Colonic mucosa (tissue), 4 donors: ENCODE measurements at regions not wholly inside any gene's neighbourhood (a gene's known extent, or its start where the extent isn't known, plus 50 kb on each side); places are given as distances from the start of the nearest gene placed in this dataset.
"Not testable (repeated sequence)": the region's sequence is repeated elsewhere in the genome, so short reads cannot be mapped to it uniquely, and the experiment has no call there.

Experiments used
- DNase-seq: peaks from one replicate; pipeline ENCODE4 v3.0.0-alpha.2; 2020
- H3K27ac ChIP-seq: fragments of 200-600 bp; one replicate; pipeline ENCODE4 v1.8.0; 2021
- H3K27me3 ChIP-seq: fragments of 200-600 bp; one replicate; pipeline ENCODE4 v1.8.0; 2021
- H3K36me3 ChIP-seq: fragments of 200-600 bp; one replicate; pipeline ENCODE4 v1.8.0; 2021
- H3K4me1 ChIP-seq: fragments of 200-600 bp; one replicate; pipeline ENCODE4 v1.8.0; 2021; ENCODE audit warnings: mild to moderate bottlenecking
- H3K4me3 ChIP-seq: fragments of 200-600 bp; one replicate; pipeline ENCODE4 v1.8.0; 2021
- H3K9ac ChIP-seq, 2 donors: one replicate each; pipeline ENCODE4 v1.7.0; 2013; ENCODE audit warnings: control low read depth in 2 of 2, low read depth in 2 of 2, low read length in 2 of 2
- H3K9me3 ChIP-seq: fragments of 200-600 bp; one replicate; pipeline ENCODE4 v1.8.0; 2021
- CTCF ChIP-seq: fragments of 200-600 bp; IDR thresholded peaks from one replicate; pipeline ENCODE4 v1.8.0; 2022; ENCODE audit warnings: antibody characterized with exemption, mild to moderate bottlenecking
- intact Hi-C: fragments of 100-400 bp; cut with DNase I; formaldehyde crosslinking; loops from one replicate; pipeline ENCODE4 v1.14.1; 2022
- donor health status: healthy.
- donor health status: DM: no; HTN: no; CAD: no.
- donor health status: DM: no; HTN: no; CAD: no.

GRCh38 chr5:163580516-163580915, 75.1 kb downstream of the MAT2B start:
- no peak overlapping the region for H3K27ac ChIP-seq
- H3K4me3 ChIP-seq, result no peak overlapping the region
- no peaks in the 10 kb centered on the region for H3K27me3 ChIP-seq
- intact Hi-C loops, result no loop called here
- no peak overlapping the region for H3K9ac ChIP-seq
- TF ChIP-seq CTCF, result no peak
- peak; percentile 73 for DNase-seq
- no peaks in the 10 kb centered on the region for H3K9me3 ChIP-seq
- peaks cover 6% of the 10 kb centered on the region for H3K4me1 ChIP-seq
- no peaks in the 10 kb centered on the region for H3K36me3 ChIP-seq

- DNase-seq, result not testable (repeated sequence)
Measured at GRCh38 chr5:163583491-163584153, 78.2 kb downstream of the MAT2B start.

GRCh38 chr5:163585206-163585605, 79.8 kb downstream of the MAT2B start:
- Histone ChIP-seq H3K27ac (no peak overlapping the region), H3K36me3 (no peaks in the 10 kb centered on the region), H3K9ac (no peak overlapping the region), H3K4me3 (no peak overlapping the region), H3K4me1 (peaks cover 6% of the 10 kb centered on the region), H3K27me3 (no peaks in the 10 kb centered on the region), H3K9me3 (no peaks in the 10 kb centered on the region)
- TF ChIP-seq CTCF, result no peak
- DNase-seq, result no peak
- intact Hi-C loops, result loop anchor here (5.0 kb wide), 1 partner anchor 72 kb away; no protein-coding TSS in a partner anchor

More at GRCh38 chr5:163583491-163584153, 78.2 kb downstream of the MAT2B start:
- H3K36me3 ChIP-seq, H3K27me3 ChIP-seq, H3K4me1 ChIP-seq, H3K4me3 ChIP-seq, H3K9me3 ChIP-seq, H3K27ac ChIP-seq, H3K9ac ChIP-seq, intact Hi-C loops: not testable (repeated sequence)

GRCh38 chr5:163586531-163586956, 81.1 kb downstream of the MAT2B start:
- Histone ChIP-seq H3K9me3 (no peaks in the 10 kb centered on the region), H3K36me3 (no peaks in the 10 kb centered on the region), H3K4me3 (no peak overlapping the region), H3K9ac (no peak overlapping the region), H3K4me1 (no peaks in the 10 kb centered on the region), H3K27ac (no peak overlapping the region), H3K27me3 (no peaks in the 10 kb centered on the region)
- no peak for TF ChIP-seq CTCF
- intact Hi-C loops, result loop anchor here (5.0 kb wide), 1 partner anchor 71 kb away; no protein-coding TSS in a partner anchor
- no peak for DNase-seq

GRCh38 chr5:163594951-163595350, 89.5 kb downstream of the MAT2B start:
- DNase-seq, result no peak
- Histone ChIP-seq H3K4me3 (no peak overlapping the region), H3K9ac (no peak overlapping the region), H3K9me3 (no peaks in the 10 kb centered on the region), H3K4me1 (no peaks in the 10 kb centered on the region), H3K27ac (no peak overlapping the region), H3K27me3 (no peaks in the 10 kb centered on the region), H3K36me3 (no peaks in the 10 kb centered on the region)
- no peak for TF ChIP-seq CTCF
- intact Hi-C loops, result no loop called here

- intact Hi-C loops, result no loop called here
- H3K27me3 ChIP-seq, result no peaks in the 10 kb centered on the region
- no peaks in the 10 kb centered on the region for H3K36me3 ChIP-seq
- no peak overlapping the region for H3K9ac ChIP-seq
- no peaks in the 10 kb centered on the region for H3K9me3 ChIP-seq
- H3K4me3 ChIP-seq, result no peak overlapping the region
- no peak overlapping the region for H3K27ac ChIP-seq
- DNase-seq, result no peak
- TF ChIP-seq CTCF, result no peak
- no peaks in the 10 kb centered on the region for H3K4me1 ChIP-seq
Measured at GRCh38 chr5:163595932-163596607, 90.7 kb downstream of the MAT2B start.
